Non-pigmented ciliary epithelial cell (primary cell): ENCODE measurements at regions not wholly inside any gene's neighbourhood (a gene's known extent, or its start where the extent isn't known, plus 50 kb on each side); places are given as distances from the start of the nearest gene placed in this dataset.

Source experiments
- DNase-seq: peaks from one replicate; pipeline ENCODE4 v3.0.0-alpha.2; 2010; ENCODE audit warnings: low read depth

DNA sequence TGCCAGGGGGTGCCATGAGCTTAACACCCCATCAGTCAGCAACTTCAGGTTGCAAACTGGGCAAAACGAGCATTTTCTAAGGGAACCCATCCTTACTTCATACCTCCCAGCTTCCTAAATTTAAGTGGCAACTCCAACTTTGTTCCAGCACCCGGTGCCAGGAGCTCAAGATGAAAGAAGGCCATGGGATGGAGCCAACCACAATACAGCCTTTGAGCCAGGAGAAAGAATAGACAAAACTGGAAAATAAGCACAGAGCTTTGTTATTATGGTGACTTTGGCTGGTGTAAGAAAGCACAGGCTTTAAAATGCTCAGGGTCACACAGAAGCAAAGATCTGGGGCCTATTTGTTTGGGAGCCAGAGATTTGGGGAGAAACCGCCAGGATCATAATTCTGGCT, 388.7 kb upstream of the MGMT start:
- no peak for DNase-seq

DNA sequence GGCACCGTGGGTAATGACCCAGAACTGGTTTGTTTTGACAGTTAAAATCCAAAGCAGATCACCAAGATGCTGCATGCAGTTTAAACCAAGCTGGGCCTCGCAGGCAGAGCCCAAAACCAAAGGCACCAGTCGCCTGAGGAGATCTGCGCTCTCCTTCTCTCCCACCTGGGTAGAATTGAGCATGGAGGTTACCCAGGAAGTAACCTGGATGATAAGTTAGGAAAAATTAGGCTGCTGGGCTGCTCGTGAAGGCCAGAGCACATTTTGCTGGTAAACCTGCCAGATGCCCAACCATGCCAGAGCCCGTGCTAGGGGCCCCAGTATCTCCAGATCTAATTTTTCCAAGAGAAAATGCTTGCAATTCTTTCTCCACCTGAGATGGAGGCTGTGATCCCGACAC, 388.3 kb upstream of the MGMT start:
- DNase-seq, result no peak

DNA sequence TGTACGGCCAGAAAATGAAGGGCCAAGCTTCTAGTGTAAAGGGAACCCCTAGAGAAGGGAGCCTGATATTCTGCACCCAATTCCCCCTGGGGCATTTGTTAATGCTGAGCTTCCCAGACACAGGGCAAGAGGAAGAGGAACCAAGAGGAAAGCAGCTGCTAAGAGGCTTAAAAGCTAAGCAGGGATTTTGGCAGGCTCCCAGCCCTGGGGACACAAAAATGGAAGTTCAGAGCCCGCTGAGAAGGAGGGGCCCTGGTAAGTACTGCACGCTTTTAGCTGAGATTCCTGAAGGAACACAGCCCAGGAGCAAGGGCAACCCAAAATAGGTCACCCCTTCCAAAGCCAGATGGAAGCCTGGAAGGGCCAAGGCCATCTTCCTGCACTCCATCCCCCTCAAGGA, 387.3 kb upstream of the MGMT start:
- DNase-seq, result no peak

- no peak for DNase-seq
Measured at GRCh38 chr10:129085811-129086210, 381.2 kb upstream of the MGMT start.

DNA sequence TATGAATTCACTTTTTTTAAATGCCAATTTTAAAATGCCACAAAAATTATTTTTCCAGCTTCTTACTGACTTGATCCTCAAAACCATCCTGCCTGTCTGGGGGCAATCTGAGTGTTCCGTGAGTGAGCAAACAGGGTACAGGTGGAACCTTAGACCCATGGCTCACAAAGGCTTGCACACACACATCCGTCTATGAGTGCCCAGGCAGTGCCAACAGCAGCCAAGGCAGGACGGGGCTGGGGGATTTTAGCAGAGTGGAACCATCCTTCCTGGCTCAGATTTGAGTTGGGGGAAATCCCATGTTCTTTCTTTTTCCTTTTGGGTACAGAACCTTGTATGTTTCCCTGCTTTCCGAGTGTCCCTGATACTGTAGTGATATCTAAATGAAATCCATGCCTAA, 377.7 kb upstream of the MGMT start:
- DNase-seq, result no peak

DNA sequence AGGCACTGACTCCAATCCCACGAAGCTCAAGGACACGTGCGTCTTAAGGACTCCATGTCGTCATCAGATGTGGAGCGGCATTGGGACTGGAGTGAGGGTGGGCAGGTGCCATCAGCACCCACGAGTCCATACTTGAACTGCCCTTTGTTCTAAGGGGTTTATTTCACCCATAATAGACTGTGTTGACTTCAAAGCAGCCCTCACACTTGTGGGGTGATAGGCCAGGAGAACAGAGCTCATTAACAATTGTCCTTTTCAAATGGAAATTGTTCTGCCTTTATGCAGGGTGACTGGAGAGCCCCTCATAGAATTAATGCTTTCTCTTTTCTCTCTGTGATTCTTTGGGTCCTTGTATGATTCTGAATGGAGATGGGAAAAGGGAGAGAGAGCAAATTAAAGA, 376.9 kb upstream of the MGMT start:
- no peak for DNase-seq

- no peak for DNase-seq
Measured at GRCh38 chr10:129090618-129091366, 376.2 kb upstream of the MGMT start.

GRCh38 chr10:129093641-129094040, 373.4 kb upstream of the MGMT start:
- no peak for DNase-seq

DNA sequence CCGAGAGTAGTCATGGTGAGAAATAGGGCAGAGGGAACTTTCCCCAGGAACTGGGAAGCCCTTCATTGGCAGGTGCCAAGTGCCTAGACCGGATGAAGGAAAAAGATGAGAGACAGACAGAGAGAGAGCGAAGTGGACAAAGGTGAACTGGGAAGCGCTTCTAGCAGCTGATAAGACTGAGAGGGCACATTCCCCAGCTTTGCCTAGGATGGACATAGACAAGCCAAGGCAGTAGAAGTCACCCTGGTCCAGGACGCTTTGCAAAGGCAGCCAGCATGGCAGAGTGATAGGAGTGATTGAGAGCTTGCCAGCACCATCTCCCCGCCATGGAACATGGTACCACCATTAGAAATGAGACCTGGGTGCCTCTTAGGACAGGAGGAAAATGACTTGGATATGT, 372.8 kb upstream of the MGMT start:
- no peak for DNase-seq

GRCh38 chr10:129094861-129095260, 372.2 kb upstream of the MGMT start:
- no peak for DNase-seq

- no peak for DNase-seq
Measured at GRCh38 chr10:129095680-129096064, 371.4 kb upstream of the MGMT start.

- DNase-seq, result no peak
Measured at GRCh38 chr10:129096065-129096984, 370.7 kb upstream of the MGMT start.

GRCh38 chr10:129097776-129098330, 369.2 kb upstream of the MGMT start:
- no peak for DNase-seq

GRCh38 chr10:129098517-129098916, 368.5 kb upstream of the MGMT start:
- no peak for DNase-seq

- DNase-seq, result no peak
Measured at GRCh38 chr10:129099486-129099885, 367.6 kb upstream of the MGMT start.

DNA sequence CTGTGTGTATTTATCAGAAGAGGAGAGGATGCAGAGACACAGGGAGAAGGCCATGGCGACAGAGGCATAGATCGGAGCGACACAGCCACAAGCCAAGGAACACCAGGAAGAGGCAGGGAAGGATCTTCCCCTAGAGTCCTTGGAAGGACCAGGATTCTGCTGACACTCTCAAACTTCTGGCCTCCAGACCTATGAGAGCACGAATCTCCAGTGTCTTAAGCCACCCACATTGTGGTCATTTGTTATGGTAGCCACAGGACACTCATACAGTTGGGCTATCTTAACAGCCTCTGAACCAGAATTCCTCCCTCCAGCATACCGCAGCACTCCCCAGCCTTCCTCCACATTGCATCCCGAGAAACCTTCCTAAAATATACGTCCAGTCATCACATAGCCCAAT, 367.0 kb upstream of the MGMT start:
- DNase-seq, result no peak

GRCh38 chr10:129101232-129101980, 365.6 kb upstream of the MGMT start:
- no peak for DNase-seq

DNA sequence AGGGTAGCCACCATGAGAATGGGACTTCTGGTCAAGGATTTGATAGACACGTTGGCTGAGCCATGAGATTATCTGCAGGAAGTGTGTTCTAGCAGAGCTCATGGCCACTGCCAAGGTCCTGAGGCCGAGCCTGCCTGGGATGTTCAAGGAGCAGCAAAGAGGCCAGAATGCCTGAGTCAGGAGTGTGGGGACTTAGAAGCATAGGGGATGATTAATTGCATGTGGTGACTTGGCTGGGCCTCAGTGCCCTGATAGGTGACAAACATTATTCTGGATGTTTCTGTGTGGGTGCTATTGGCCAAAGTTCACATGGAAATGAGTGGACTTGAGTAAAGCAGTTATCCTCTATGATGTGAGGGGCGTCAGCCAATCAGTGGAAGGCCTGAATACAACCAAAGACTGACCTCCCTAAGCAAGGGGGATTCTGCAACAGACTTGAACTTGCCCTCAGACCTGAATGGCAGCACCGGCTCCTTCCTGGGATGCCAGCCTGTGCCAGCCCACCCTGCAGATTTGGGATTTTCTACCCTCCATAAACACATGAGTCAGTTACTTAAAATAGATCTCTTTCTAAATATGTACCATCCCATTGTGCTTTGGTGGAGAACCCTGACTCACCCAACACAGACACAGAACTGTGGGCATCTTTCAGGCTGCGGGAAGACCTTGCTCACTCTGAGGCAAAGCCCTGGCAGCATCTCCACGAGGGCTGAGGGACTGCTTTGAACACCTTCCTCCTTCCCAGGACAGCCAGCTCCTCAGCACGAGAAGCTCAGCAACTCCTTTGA, 363.9 kb upstream of the MGMT start:
- DNase-seq, result no peak

DNA sequence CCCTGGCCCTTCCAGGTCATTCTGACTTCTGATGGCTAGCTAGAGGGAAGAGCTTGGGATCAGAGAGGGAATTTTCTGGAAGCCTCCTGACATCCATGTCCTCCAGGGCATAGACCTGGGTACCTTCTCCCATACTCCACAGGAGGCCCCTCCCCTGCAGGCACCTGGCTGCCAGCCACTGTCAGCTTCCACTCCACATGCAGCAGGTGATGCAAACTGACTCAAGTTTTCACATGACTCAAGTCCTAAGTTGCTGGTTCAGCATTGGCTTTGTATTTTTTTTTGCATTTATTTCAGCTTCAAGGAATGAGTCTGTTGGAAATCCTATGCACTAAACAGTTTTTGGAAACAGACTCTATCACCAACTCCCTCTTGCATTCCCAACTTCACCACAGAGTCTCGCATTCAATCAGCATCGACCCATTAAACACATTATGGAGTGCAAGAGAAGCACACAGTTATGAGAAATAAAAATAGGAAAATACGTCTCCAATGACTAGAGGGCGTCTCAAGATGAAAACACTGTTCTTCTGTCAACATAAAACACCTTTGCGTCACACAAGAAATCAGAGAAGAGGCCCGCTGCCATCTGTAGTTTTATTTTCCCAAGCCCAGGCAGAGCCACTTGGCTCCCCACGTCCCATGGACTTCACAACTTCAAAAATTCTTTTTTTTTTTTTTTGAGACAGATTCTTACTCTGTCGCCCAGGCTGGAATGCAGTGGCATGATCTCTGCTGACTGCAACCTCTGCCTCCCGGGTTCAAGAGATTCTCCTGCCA, 362.6 kb upstream of the MGMT start:
- no peak for DNase-seq

GRCh38 chr10:129105266-129105665, 361.8 kb upstream of the MGMT start:
- no peak for DNase-seq

GRCh38 chr10:129106314-129106713, 360.7 kb upstream of the MGMT start:
- no peak for DNase-seq
